HG02981 (cell line): ENCODE measurements at regions not wholly inside any gene's neighbourhood (a gene's known extent, or its start where the extent isn't known, plus 50 kb on each side); places are given as distances from the start of the nearest gene placed in this dataset.
"Not testable (repeated sequence)": the region's sequence is repeated elsewhere in the genome, so short reads cannot be mapped to it uniquely, and the experiment has no call there.

Experiments used
- ATAC-seq: cut with Tn5 transposase; IDR thresholded peaks from one replicate; pipeline ENCODE4 v1.9.1; 2021; ENCODE audit warnings: mild to moderate bottlenecking, moderate library complexity; ENCODE audit not compliant: unreplicated experiment

DNA sequence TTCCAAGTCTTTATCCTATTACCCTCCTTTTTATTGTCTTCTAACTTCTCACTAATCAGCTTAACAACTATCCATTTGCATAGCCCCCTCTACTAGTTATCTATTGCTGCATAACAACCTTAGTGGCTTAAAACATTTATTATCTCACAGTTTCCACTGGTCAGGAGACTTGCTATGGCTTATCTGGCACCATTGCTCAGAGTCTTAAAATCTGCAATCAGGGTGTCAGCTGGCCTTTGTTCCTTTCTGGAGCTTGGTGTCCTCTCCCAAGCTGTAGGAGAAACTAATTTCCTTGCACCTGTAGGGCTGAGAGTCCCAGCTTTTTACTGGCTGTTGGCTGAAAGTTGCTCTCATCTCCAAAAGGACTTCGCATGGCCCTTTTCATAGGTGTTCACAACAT, 137.0 kb upstream of the SMIM31 start:
- ATAC-seq, result no peak

DNA sequence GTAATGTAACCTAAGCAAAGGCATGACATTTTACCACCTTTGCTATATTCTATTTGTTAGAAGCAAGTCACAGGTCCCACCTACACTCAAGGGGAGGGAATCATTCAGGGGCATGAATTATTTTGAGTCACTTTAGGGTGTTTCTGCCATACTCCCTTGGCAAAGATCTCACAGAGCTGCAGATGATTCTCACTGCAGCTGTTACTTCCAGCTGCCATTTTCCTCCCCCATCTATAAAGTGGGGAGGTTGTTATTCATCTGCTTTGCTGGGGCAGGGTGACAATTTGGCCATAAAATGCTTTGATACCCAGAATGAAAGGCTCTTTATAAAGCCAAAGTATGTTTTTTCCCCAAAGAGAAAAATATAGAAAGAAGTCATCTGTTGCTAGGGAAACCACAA, 136.5 kb upstream of the SMIM31 start:
- ATAC-seq, result no peak

DNA sequence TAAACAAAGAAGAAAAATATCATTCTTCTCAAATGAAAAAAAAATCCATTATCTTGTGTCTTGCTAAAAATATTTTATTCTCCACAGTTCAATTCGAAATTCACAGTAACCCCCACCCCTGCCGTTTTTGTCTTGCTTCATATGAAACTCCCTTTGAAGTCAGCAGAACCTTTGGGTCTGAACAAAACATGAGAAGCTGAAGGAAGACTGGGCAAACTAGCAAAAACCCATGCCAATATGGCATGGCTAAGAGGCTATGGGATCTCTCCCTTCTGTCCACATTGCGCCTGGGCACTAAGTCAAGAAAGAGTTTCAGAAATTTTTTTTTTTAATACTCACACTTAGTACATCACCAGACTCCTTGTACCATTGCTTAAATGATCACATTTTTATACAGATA, 136.0 kb upstream of the SMIM31 start:
- no peak for ATAC-seq

DNA sequence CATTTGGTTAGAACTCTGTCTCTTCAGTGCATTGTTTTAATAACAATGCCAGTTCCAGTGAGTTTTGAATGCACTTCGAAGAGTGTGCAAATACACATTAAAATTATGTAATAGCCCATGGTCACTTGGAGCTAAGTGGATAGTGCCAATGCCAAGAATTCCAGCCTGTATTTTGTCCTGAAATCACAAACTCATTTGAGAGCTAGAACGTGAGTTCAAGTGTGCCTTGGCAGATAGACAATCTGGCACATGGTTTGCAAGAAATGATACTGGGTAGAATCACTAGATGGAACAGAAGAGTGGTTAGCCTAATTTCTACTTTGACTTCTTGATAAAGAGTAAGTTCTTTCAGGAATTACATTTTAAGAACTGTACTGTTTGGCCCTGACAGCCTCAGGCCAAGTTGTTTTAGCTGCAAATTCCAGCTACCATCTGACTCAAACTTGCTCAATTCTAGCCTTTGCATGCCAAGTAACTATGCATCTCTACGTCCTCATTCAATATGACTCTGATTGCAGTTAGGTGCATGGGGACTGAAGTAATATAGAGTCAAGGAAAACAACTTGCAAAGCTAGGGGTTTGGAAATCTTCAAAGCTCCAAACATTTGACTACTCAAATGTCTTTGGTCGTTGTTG, 131.9 kb upstream of the SMIM31 start:
- ATAC-seq, result no peak

- ATAC-seq, result no peak
These were observed 130.8 kb upstream of the SMIM31 start for GRCh38 chr4:164623099-164623498.

DNA sequence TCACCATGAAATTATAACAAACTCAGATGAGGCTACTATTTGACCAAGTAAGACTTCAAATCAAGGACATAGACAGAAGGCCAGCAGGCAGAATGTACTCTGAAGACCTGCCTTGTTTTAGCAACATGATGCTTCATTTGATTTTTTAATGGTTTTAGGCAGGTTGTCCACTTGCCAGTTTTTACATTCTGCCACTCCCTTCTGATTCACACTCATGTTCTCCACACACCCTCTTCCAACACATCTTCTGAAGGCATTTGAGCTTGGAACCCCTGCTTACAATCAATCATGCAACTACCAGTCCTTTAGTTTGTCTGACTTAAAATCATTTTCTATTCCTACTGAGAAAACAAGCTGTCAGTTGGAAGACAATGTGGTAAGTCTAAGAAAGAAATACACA, 114.9 kb upstream of the SMIM31 start:
- ATAC-seq, result no peak

- no peak for ATAC-seq
These were observed 105.6 kb upstream of the SMIM31 start for GRCh38 chr4:164648151-164648848.

DNA sequence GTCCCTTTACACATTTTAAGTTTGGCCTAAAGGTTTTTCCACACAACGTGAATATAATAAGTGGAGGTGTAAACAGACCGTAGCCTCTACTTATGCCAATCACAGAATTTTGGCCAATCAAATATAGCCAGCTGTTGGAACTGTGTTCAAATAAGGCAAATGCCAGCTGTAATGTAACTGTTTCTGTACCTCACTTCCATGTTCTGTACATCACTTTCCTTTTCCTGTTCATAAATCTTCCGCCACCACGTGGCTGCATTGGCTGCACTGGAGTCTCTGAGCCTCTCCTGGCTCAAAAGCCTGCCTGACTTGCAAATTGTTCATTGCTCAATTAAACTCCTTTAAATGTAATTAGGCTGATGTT, 105.1 kb upstream of the SMIM31 start:
- ATAC-seq, result no peak

- no peak for ATAC-seq
These were observed 94.2 kb upstream of the SMIM31 start for GRCh38 chr4:164659765-164660164.

DNA sequence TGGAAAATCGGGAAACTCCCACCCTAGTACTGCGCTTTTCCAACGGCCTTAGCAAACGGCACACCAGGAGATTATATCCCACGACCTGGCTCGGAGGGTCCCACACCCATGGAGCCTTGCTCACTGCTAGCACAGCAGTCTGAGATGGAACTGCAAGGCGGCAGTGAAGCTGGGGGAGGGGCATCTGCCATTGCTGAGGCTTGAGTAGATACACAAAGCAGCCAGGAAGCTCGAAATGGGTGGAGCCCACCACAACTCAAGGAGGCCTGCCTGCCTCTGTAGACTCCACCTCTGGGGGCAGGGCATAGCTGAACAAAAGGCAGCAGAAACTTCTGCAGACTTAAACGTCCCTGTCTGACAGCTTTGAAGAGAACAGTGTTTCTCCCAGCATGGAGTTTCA, 77.8 kb upstream of the SMIM31 start:
- not testable (repeated sequence) for ATAC-seq

DNA sequence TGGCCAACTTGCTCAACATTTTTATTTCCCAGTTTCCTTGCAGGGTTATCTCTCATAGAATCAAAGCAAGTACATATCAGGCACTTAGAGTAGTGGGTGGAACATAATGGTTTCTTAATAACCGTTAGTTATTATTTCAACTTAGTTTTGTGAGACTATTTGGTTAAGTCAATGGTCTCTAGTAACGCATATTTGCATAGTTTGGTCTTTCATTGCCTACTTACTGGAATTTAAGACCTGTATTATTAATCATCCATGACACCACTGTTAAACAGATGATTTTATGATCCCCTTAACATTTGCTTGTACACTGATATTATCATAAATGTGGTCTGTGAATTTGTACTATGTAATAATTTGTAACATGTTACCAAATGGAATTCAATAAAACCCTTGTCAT, 70.9 kb upstream of the SMIM31 start:
- ATAC-seq, result no peak

- ATAC-seq, result no peak
These were observed 58.3 kb upstream of the SMIM31 start for GRCh38 chr4:164695650-164696049.

- no peak for ATAC-seq
These were observed 53.5 kb upstream of the SMIM31 start for GRCh38 chr4:164700471-164700870.

- ATAC-seq, result peak; percentile 91
These were observed 52.3 kb upstream of the SMIM31 start for GRCh38 chr4:164701665-164702064.
